ENCODE measurements at regions not wholly inside any gene's neighbourhood (a gene's known extent, or its start where the extent isn't known, plus 50 kb on each side); places are given as distances from the start of the nearest gene placed in this dataset.

- TF ChIP-seq POLR2A (IDR thresholded peaks at IDR 0.05) (no peak), CTCF (IDR thresholded peaks at IDR 0.05) (no peak)
Observed at GRCh38 chr3:162721736-162722135, 1225.1 kb downstream of the OTOL1 start.
